NCI-H774 (cell line): ENCODE measurements at regions not wholly inside any gene's neighbourhood (a gene's known extent, or its start where the extent isn't known, plus 50 kb on each side); places are given as distances from the start of the nearest gene placed in this dataset.
"Not testable (repeated sequence)": the region's sequence is repeated elsewhere in the genome, so short reads cannot be mapped to it uniquely, and the experiment has no call there.

Source experiments
- DNase-seq: peaks from one replicate; lab custom pipeline; 2025; lab: John Stamatoyannopoulos, UW

GRCh38 chr15:84544586-84544985 lies 56.2 kb upstream of the ZSCAN2 start:
- DNase-seq = not testable (repeated sequence)

GRCh38 chr15:84547150-84547549 lies 53.7 kb upstream of the ZSCAN2 start:
- not testable (repeated sequence) for DNase-seq

- not testable (repeated sequence) for DNase-seq
Measured at GRCh38 chr15:84550503-84550902, 50.3 kb upstream of the ZSCAN2 start.
